Pancreas (tissue), 10 donors: ENCODE measurements at regions not wholly inside any gene's neighbourhood (a gene's known extent, or its start where the extent isn't known, plus 50 kb on each side); places are given as distances from the start of the nearest gene placed in this dataset.

Experiments used
- ATAC-seq, 4 donors: fragments of 200-7000 bp; cut with Tn5 transposase; one replicate each; pipeline versions ENCODE4 v1.8.0 to v1.9.1; 2020; ENCODE audit warnings: mild to moderate bottlenecking in 4 of 4, moderate library complexity in 4 of 4
- DNase-seq, 6 donors: peaks; one replicate each; pipeline ENCODE4 v3.0.0-alpha.2; 2020
- FAIRE-seq: peaks from 2 replicates; lab custom pipeline; 2012; peaks lifted over from hg19 to GRCh38; lab: Jason Lieb, UNC
- H3K27ac ChIP-seq, 4 donors: fragments of 200-600 bp; sonication (generic); 1 replicate in 3 of 4; 2 replicates in 1 of 4; pipeline versions ENCODE4 v1.5.0 to v1.8.0; 2020
- H3K27me3 ChIP-seq, 4 donors: fragments of 200-600 bp; one replicate each; pipeline ENCODE4 v1.8.0; 2021
- H3K36me3 ChIP-seq, 3 donors: fragments of 200-600 bp; sonication (generic) in 1 of 3; one replicate each; pipeline versions ENCODE4 v1.5.0 to v1.8.0; 2020 to 2021
- H3K4me1 ChIP-seq, 3 donors: fragments of 200-600 bp; one replicate each; pipeline ENCODE4 v1.8.0; 2021
- H3K4me3 ChIP-seq, 4 donors: fragments of 200-600 bp; sonication (generic) in 2 of 4; one replicate each; pipeline versions ENCODE4 v1.5.0 to v1.8.0; 2020 to 2021
- H3K9me3 ChIP-seq, 4 donors: fragments of 200-600 bp; one replicate each; pipeline ENCODE4 v1.8.0; 2021
- WGBS, 2 donors: extraction: QIAGEN DNeasy Blood & Tissue Kit; methylation state at CpG; one replicate each; pipeline ENCODE4 v1.1.7; 2013; 5-methylcytosine and 5-hydroxymethylcytosine counted together
- intact Hi-C, 3 donors: fragments of 100-400 bp; cut with DNase I; formaldehyde crosslinking; loops; one replicate each; pipeline versions ENCODE4 v1.11.1 to v1.14.2; 2022
- TF ChIP-seq, protein P1 (sequence below), 4 donors: fragments of 200-600 bp; sonication (generic) in 3 of 4; IDR thresholded peaks; one replicate each; pipeline versions ENCODE4 v1.5.0 to v1.8.0; 2021; ENCODE audit warnings: antibody characterized with exemption in 4 of 4
- donor health status: healthy with polysubstance abuse.
- donor health status: DM: no; HTN: no; CAD: no; lungs with moderate emphysema.
- donor health status: DM: no; HTN: no; CAD: no.
- donor health status: control.
- donor health status: control.
- donor health status: Bipolar disorder and iron deficiency.
- donor health status: DM: yes; HTN: yes; CAD: no.
- donor health status: DM: no; HTN: no; CAD: no.
- donor health status: DM: no; HTN: no; CAD: no.
- donor health status: DM: yes; HTN: yes; CAD: no.

DNA sequence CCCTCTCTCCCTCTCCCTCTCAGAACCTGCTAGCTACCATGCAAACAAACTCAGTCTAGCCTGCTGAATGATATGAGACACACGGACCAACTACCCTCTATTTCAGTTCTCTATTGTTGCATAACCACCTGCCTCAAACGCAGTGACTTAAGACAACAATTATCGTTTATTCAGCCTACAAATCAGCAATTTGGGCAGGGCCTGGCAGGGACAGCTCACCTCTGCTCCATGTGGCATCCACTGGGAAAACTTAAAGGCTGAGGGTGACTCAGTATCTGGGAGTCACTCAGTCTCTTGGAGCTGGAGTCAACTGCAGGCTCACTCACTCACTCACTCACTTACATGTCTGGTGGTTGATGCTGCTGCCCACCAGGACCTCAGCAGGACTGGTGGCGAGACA, 121.3 kb downstream of the SEC16B start:
- Histone ChIP-seq H3K27ac (no peak overlapping the region), H3K9me3 (no peaks in the 10 kb centered on the region), H3K27me3 (no peaks in the 10 kb centered on the region), H3K4me3 (no peak overlapping the region), H3K36me3 (no peaks in the 10 kb centered on the region), H3K4me1 (no peaks in the 10 kb centered on the region)
- intact Hi-C loops, result no loop called here
- FAIRE-seq (no peak), ATAC-seq (no peak), DNase-seq (no peak)
- WGBS, 2 donors, result 54 to 55% methylated on average over 4 of the region's 4 CpGs
- TF ChIP-seq, protein P1, sequence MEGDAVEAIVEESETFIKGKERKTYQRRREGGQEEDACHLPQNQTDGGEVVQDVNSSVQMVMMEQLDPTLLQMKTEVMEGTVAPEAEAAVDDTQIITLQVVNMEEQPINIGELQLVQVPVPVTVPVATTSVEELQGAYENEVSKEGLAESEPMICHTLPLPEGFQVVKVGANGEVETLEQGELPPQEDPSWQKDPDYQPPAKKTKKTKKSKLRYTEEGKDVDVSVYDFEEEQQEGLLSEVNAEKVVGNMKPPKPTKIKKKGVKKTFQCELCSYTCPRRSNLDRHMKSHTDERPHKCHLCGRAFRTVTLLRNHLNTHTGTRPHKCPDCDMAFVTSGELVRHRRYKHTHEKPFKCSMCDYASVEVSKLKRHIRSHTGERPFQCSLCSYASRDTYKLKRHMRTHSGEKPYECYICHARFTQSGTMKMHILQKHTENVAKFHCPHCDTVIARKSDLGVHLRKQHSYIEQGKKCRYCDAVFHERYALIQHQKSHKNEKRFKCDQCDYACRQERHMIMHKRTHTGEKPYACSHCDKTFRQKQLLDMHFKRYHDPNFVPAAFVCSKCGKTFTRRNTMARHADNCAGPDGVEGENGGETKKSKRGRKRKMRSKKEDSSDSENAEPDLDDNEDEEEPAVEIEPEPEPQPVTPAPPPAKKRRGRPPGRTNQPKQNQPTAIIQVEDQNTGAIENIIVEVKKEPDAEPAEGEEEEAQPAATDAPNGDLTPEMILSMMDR (IDR thresholded peaks at IDR 0.05), result no peak

DNA sequence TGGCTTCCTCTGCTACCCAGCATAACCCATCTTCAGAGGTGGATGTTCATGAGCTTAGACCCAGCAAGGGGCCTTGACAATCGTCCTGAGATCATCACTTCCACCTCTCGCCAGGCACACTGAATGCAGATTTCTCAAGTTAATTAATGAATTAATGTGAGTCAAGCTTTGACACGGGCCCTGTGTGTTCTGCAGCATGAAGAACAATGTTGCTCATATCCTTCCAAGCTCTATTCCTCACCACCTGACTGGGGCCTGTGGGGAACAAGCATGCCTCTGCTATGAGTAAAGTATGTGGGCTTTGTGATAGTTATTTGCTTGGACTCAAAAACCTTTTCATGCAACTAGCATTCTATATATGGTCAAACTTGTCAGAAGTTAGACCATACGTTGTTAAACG, 122.0 kb downstream of the SEC16B start:
- H3K27me3 ChIP-seq, result no peaks in the 10 kb centered on the region
- WGBS, 2 donors, result 70 to 74% methylated on average over 5 of the region's 5 CpGs
- intact Hi-C loops, result no loop called here
- H3K4me1 ChIP-seq, result no peaks in the 10 kb centered on the region
- no peak for DNase-seq
- no peak overlapping the region for H3K27ac ChIP-seq
- no peak overlapping the region for H3K4me3 ChIP-seq
- no peaks in the 10 kb centered on the region for H3K9me3 ChIP-seq
- ATAC-seq, result no peak
- H3K36me3 ChIP-seq, result no peaks in the 10 kb centered on the region
- no peak for FAIRE-seq
- TF ChIP-seq, protein P1 (IDR thresholded peaks at IDR 0.05), result no peak

DNA sequence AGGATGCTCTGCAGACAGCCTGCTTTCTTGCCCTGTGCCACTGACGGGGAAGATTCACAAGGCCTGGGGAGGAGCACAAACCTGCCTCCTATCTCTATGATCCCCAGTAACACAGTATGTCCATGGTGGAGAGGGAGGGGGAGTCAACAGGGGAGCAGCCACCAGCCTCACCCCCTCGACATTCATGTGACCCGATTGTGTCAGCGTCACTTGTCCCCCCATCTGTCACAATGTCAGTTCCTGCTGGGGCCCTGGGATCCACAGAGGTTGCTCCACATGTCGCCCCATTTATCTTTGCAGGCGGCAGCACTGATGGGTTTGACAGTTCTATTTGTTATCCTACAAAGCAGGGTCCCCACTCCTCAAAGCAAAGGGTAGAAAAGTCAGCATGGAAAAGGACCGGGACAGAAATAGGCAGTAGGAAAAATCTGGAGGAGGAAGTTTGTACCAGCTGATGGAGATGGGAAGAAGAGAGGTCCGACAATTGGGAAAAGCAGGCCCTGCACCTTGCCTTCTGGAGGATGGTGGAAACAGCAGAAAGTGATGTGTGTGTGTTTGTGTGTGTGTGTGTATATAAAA, 130.9 kb downstream of the SEC16B start:
- no peaks in the 10 kb centered on the region for H3K36me3 ChIP-seq
- no peaks in the 10 kb centered on the region for H3K27me3 ChIP-seq
- no peak overlapping the region for H3K27ac ChIP-seq
- ATAC-seq, result no peak
- no peaks in the 10 kb centered on the region for H3K9me3 ChIP-seq
- TF ChIP-seq, protein P1 (IDR thresholded peaks at IDR 0.05), result no peak
- intact Hi-C loops, result no loop called here
- 58 to 69% methylated on average over 8 of the region's 8 CpGs for WGBS, 2 donors
- FAIRE-seq, result no peak
- no peak overlapping the region for H3K4me3 ChIP-seq
- H3K4me1 ChIP-seq, result no peaks in the 10 kb centered on the region
- no peak for DNase-seq

DNA sequence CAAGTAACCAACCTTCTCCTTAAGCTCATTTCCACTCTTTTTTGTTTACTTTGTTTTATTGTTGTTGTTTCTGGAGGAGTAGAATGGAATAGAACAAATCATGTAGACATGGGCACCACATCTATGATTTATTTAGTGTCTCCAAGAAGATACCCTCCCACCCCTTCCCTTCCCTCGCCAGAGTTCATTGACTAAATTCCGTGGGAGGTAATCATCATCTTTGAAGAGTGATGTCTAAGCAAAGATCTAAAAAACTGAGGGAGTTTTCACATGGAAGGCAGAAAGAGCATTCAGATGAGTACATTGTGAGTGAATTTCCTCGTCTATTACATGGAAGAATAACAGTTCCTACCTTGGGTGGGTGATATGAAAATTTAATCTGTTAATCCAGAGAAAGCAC, 136.2 kb downstream of the SEC16B start:
- H3K9me3 ChIP-seq, result no peaks in the 10 kb centered on the region
- ATAC-seq, result no peak
- H3K36me3 ChIP-seq, result no peaks in the 10 kb centered on the region
- H3K4me3 ChIP-seq, result no peak overlapping the region
- DNase-seq, result no peak
- intact Hi-C loops, result no loop called here
- TF ChIP-seq, protein P1 (IDR thresholded peaks at IDR 0.05), result no peak
- no peaks in the 10 kb centered on the region for H3K27me3 ChIP-seq
- no peak for FAIRE-seq
- WGBS, 2 donors, result 66 to 69% methylated on average over 3 of the region's 3 CpGs
- no peaks in the 10 kb centered on the region for H3K4me1 ChIP-seq
- H3K27ac ChIP-seq, result no peak overlapping the region

DNA sequence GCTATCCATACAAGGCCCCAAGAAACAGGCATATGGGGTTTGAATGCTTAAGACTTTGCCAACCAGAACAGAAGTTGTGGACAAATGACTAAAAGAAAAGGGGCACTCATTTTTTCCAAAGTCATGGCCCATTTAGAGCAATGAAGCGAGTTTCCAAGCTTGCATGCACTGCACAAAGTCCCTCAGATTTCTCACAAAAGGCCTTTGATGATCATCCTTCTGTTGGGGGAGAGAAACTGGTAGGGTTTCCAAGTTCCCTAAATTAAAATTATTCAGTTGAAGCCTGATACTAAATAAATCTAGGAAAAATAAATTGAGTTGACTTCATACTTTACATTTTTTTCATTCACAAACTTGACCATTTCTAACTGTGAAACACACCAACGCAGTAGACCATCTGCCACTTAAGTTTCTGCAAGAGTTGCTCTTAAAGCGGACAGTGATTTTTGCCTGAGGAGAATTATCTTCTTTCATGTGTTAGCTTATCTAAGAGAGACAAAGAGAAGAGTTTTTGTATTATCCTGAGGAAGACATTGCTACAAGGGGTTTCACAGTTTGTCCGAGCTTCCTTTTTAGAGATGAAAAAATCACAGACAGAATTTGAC, 139.2 kb downstream of the SEC16B start:
- no peak for DNase-seq
- WGBS, 2 donors, result 91% methylated on average over 4 of the region's 4 CpGs
- TF ChIP-seq, protein P1 (IDR thresholded peaks at IDR 0.05), result no peak
- Histone ChIP-seq H3K4me1 (no peaks in the 10 kb centered on the region), H3K27ac (no peak overlapping the region), H3K27me3 (no peaks in the 10 kb centered on the region), H3K36me3 (no peaks in the 10 kb centered on the region), H3K4me3 (no peak overlapping the region), H3K9me3 (no peaks in the 10 kb centered on the region)
- intact Hi-C loops, result no loop called here
- no peak for ATAC-seq
- FAIRE-seq, result no peak
